Type B pancreatic cell (in vitro differentiated cells): ENCODE measurements at regions not wholly inside any gene's neighbourhood (a gene's known extent, or its start where the extent isn't known, plus 50 kb on each side); places are given as distances from the start of the nearest gene placed in this dataset.

Source experiments
- DNase-seq: peaks from one replicate; pipeline ENCODE4 v3.0.0; 2021; ENCODE audit warnings: mixed read lengths; ENCODE audit not compliant: unreplicated experiment; ENCODE audit errors: extremely low spot score
- H3K27ac Mint-ChIP-seq: 2 replicates; pipeline ENCODE4 v1.8.0; 2021; ENCODE audit warnings: mild to moderate bottlenecking, mixed read lengths
- H3K27me3 Mint-ChIP-seq: 2 replicates; pipeline ENCODE4 v1.8.0; 2021; ENCODE audit warnings: mixed read lengths
- H3K36me3 Mint-ChIP-seq: 2 replicates; pipeline ENCODE4 v1.8.0; 2021; ENCODE audit warnings: mixed read lengths
- H3K4me1 Mint-ChIP-seq: one replicate; pipeline ENCODE4 v1.8.0; 2021; ENCODE audit warnings: mixed read lengths; ENCODE audit not compliant: unreplicated experiment
- H3K4me3 Mint-ChIP-seq: 2 replicates; pipeline ENCODE4 v1.8.0; 2021; ENCODE audit warnings: mild to moderate bottlenecking, mixed read lengths
- H3K9me3 Mint-ChIP-seq: 2 replicates; pipeline ENCODE4 v1.8.0; 2021; ENCODE audit warnings: mixed read lengths
- TF ChIP-seq, protein P1 (sequence below): fragments of 200-600 bp; sonication (generic); conservative IDR thresholded peaks from 2 replicates; pipeline ENCODE4 v1.5.0; 2021; ENCODE audit warnings: antibody characterized with exemption, mild to moderate bottlenecking

DNA sequence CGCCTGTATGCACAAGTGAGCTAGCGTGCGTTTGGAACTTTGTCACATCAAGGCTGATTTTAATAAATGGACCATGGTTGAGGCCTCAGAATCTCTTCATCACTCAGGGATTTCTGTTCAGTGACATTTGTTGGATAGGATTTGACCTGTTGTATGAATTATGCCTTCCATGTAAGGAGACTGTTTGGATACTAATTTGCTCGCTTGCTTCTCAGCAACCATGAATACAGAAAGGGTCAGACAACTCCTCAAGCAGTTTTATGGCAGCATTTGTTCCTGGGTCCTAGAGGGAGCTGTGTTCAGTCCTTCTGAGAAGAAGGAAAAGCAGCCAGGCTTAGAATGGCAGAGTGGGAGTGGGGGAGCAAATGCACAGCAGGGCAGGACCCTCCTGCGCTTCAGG is 269.7 kb upstream of the LCORL start:
- H3K27me3 Mint-ChIP-seq = no peaks in the 10 kb centered on the region
- no peaks in the 10 kb centered on the region for H3K9me3 Mint-ChIP-seq
- H3K4me3 Mint-ChIP-seq = no peak overlapping the region
- H3K36me3 Mint-ChIP-seq = no peaks in the 10 kb centered on the region
- DNase-seq = no peak
- no peak overlapping the region for H3K27ac Mint-ChIP-seq
- H3K4me1 Mint-ChIP-seq = peaks cover 12% of the 10 kb centered on the region
- TF ChIP-seq, protein P1, sequence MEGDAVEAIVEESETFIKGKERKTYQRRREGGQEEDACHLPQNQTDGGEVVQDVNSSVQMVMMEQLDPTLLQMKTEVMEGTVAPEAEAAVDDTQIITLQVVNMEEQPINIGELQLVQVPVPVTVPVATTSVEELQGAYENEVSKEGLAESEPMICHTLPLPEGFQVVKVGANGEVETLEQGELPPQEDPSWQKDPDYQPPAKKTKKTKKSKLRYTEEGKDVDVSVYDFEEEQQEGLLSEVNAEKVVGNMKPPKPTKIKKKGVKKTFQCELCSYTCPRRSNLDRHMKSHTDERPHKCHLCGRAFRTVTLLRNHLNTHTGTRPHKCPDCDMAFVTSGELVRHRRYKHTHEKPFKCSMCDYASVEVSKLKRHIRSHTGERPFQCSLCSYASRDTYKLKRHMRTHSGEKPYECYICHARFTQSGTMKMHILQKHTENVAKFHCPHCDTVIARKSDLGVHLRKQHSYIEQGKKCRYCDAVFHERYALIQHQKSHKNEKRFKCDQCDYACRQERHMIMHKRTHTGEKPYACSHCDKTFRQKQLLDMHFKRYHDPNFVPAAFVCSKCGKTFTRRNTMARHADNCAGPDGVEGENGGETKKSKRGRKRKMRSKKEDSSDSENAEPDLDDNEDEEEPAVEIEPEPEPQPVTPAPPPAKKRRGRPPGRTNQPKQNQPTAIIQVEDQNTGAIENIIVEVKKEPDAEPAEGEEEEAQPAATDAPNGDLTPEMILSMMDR = no peak

DNA sequence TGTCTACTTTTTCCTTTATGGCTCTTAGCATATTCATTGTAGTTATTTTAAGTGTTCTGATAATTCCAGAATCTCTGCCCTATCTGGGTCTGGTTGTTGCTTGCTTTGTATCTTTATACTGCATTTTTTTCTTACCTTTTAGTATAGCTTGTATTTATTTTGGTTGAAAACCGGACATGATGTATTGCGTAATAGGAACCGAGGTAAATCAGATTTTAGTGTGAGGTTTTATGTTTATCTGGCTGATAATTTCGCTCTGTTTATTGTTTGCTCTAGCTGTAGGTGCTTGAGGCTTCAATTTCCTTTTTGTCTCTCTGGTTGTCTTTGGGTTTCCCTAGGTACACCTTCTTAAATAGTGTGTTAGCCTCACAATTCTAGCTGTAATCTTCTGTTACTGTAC is 263.8 kb upstream of the LCORL start:
- H3K27ac Mint-ChIP-seq = no peak overlapping the region
- TF ChIP-seq, protein P1 = no peak
- H3K36me3 Mint-ChIP-seq = no peaks in the 10 kb centered on the region
- no peaks in the 10 kb centered on the region for H3K4me1 Mint-ChIP-seq
- H3K4me3 Mint-ChIP-seq = no peak overlapping the region
- peaks cover 12% of the 10 kb centered on the region for H3K9me3 Mint-ChIP-seq
- DNase-seq = no peak
- no peaks in the 10 kb centered on the region for H3K27me3 Mint-ChIP-seq

DNA sequence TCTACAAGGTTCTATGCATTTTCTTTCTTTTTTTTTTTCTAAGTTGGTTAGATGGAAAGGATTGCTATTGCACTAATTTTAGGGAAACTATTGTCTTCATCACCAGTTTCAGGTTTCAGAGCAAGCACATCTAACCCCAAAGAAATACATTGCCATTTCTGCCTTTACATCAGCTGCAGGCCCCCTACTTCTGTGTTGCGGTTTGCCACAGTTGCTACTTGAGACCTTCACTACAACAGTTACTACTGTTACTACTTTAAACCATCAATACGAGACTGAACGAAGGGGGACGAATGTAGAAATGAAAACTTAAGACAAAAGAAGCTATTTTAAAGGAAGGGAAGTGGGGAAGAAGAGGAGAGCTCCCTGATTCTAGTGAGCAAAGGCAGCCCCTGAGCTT is 256.7 kb upstream of the LCORL start:
- H3K36me3 Mint-ChIP-seq = no peaks in the 10 kb centered on the region
- no peaks in the 10 kb centered on the region for H3K27me3 Mint-ChIP-seq
- H3K4me1 Mint-ChIP-seq = no peaks in the 10 kb centered on the region
- H3K9me3 Mint-ChIP-seq = no peaks in the 10 kb centered on the region
- H3K27ac Mint-ChIP-seq = no peak overlapping the region
- TF ChIP-seq, protein P1 = no peak
- DNase-seq = no peak
- no peak overlapping the region for H3K4me3 Mint-ChIP-seq

DNA sequence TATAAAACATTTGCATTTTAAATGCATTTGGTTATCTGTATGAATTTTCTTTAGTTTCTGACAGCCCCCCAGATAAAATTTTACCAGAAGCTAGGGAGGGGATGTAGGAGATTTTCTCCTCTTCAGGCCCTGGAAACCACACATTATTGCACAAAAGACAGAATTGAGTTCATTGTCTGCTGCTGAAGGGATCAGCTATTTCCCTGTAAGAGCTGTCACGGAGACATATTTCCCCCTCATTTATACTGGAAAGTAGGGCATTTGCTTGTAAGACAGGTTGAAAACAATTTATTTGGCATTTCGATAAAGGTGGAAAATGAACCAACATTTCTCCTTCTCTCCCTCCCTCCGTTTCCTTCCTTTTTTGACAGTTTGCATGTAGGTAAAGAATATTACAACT is 241.3 kb upstream of the LCORL start:
- no peak overlapping the region for H3K27ac Mint-ChIP-seq
- H3K27me3 Mint-ChIP-seq = no peaks in the 10 kb centered on the region
- H3K4me1 Mint-ChIP-seq = no peaks in the 10 kb centered on the region
- no peak overlapping the region for H3K4me3 Mint-ChIP-seq
- H3K36me3 Mint-ChIP-seq = no peaks in the 10 kb centered on the region
- no peaks in the 10 kb centered on the region for H3K9me3 Mint-ChIP-seq
- DNase-seq = no peak
- TF ChIP-seq, protein P1 = no peak

DNA sequence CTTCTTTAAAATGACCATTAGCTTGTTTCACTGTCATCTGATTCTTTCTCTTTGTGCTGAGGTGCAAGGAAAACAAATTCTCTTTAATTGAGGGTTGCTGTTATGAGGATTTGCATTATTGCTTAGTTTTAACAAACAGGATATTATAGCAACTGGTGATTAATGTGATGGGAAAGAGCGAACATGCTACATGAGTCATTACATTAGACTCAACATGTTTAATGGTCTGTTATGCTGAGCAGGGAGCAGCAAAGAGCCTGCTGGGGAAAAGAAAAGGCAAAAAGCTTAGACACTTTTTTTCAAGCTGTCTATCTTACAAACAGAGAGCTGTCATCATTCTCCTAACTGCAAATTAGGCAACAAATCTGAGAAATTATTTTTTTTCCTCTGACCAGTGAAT is 230.5 kb upstream of the LCORL start:
- TF ChIP-seq, protein P1 = no peak
- DNase-seq = no peak
- H3K4me3 Mint-ChIP-seq = no peak overlapping the region
- H3K27ac Mint-ChIP-seq = no peak overlapping the region
- H3K36me3 Mint-ChIP-seq = no peaks in the 10 kb centered on the region
- no peaks in the 10 kb centered on the region for H3K4me1 Mint-ChIP-seq
- no peaks in the 10 kb centered on the region for H3K27me3 Mint-ChIP-seq
- peaks cover 2% of the 10 kb centered on the region for H3K9me3 Mint-ChIP-seq

DNA sequence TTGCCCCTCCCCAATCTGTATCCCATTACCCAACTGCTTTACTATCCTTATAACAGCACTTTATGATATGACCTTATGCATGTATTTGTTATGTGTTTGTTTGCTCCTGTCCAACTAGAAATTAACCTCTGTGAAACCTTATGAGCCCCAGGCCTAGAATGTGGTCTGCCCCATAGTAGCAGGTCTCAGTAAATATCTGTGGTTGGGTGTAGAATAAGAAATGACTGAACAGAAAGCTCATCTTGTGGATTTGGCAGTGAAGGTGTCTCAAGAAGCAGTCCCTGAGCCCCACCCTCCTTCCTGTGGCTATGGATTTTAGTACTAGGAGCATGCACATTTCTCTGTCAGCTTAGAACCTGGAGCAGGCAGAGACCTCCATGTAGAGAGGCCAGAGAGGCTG is 229.0 kb upstream of the LCORL start:
- H3K27me3 Mint-ChIP-seq = no peaks in the 10 kb centered on the region

More for the DNA sequence above, 229.0 kb upstream of the LCORL start:
- TF ChIP-seq, protein P1 = no peak
- H3K4me3 Mint-ChIP-seq = no peak overlapping the region
- no peak overlapping the region for H3K27ac Mint-ChIP-seq
- no peaks in the 10 kb centered on the region for H3K36me3 Mint-ChIP-seq
- DNase-seq = no peak
- H3K4me1 Mint-ChIP-seq = no peaks in the 10 kb centered on the region
- no peaks in the 10 kb centered on the region for H3K9me3 Mint-ChIP-seq
